AG10803 (cell line): ENCODE measurements at regions not wholly inside any gene's neighbourhood (a gene's known extent, or its start where the extent isn't known, plus 50 kb on each side); places are given as distances from the start of the nearest gene placed in this dataset.

Source experiments
- DNase-seq: peaks from one replicate; pipeline ENCODE4 v3.0.0; 2010; ENCODE audit warnings: low read depth
- H3K4me3 ChIP-seq: 2 replicates; pipeline ENCODE4 v1.5.1; 2011; ENCODE audit warnings: mild to moderate bottlenecking, low read length, control low read depth
- TF ChIP-seq, protein P1 (sequence below): conservative IDR thresholded peaks from 2 replicates; pipeline ENCODE4 v1.5.1; 2011; ENCODE audit warnings: mild to moderate bottlenecking, low read length, control low read depth, inconsistent platforms

- H3K4me3 ChIP-seq = no peak overlapping the region
- TF ChIP-seq, protein P1, sequence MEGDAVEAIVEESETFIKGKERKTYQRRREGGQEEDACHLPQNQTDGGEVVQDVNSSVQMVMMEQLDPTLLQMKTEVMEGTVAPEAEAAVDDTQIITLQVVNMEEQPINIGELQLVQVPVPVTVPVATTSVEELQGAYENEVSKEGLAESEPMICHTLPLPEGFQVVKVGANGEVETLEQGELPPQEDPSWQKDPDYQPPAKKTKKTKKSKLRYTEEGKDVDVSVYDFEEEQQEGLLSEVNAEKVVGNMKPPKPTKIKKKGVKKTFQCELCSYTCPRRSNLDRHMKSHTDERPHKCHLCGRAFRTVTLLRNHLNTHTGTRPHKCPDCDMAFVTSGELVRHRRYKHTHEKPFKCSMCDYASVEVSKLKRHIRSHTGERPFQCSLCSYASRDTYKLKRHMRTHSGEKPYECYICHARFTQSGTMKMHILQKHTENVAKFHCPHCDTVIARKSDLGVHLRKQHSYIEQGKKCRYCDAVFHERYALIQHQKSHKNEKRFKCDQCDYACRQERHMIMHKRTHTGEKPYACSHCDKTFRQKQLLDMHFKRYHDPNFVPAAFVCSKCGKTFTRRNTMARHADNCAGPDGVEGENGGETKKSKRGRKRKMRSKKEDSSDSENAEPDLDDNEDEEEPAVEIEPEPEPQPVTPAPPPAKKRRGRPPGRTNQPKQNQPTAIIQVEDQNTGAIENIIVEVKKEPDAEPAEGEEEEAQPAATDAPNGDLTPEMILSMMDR = no peak
- no peak for DNase-seq
These were observed 209.7 kb downstream of the TBX18 start for GRCh38 chr6:84554706-84555105.

- peak; percentile 73 for DNase-seq
- TF ChIP-seq, protein P1 = no peak
- H3K4me3 ChIP-seq = no peak overlapping the region
These were observed 210.3 kb downstream of the TBX18 start for GRCh38 chr6:84554074-84554473.

- H3K4me3 ChIP-seq = no peak overlapping the region
- DNase-seq = no peak
- TF ChIP-seq, protein P1 = no peak
These were observed 210.9 kb downstream of the TBX18 start for GRCh38 chr6:84553527-84553926.

DNA sequence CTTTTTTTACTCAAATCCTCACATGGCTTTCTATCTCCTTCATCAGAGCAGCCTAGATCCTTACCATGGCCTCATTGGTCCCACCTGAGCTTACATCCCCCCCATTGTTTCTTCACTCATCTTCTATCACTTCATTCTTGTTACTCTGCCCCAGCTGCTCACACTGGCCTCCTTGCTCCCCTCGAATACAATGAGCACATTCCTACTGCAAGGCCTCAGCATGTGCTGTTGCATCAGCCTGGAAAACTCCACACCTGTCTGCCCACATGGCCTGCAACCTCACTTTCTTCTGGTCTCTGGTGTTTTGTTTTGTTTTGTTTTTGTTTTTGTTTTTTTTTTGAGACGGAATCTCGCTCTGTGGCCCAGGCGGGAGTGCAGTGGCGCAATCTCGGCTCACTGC lies 212.6 kb downstream of the TBX18 start:
- DNase-seq = no peak
- TF ChIP-seq, protein P1 = no peak
- H3K4me3 ChIP-seq = no peak overlapping the region

DNA sequence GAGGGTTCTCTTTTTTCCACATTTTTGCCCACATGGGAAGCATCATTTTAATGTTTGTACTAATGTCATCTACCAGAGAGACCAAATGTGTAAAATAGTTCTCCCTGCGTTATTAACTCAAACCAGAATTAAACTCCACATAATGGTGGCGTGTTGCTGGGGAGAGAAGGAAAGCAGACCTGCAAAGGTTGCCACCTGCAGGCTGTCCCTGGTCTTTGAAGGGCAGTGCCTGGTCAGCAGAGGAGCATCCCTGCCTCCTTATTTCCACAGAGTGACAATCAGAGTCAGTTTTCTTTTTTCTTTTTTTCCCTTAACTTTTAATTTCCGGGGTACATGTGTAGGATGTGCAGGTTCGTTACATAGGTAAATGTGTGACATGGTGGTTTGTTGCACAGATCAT lies 214.5 kb downstream of the TBX18 start:
- DNase-seq = no peak
- TF ChIP-seq, protein P1 = peak; percentile 17; the same call in 1 of the 2 replicates

DNA sequence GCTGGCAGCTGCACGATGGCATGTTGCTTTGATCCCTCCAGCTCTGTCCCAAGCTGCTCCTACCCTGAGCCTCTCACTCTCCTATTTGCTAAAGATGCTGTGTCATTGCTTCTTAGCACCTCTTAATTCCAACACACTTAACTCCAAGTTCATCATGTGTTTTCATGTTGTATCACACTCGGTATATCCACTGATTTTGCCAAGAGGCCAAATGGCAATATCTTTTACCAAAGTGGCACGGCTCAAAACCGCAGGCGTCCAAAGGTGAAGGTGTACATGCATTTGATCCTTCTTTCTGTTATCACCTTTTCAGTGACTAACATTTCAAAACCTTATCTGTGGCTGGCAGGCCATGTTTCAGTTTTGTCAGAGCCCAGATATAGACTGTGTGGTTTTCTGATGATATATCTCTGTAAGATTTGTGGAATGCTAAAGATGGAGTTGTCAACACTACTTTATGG lies 217.0 kb downstream of the TBX18 start:
- TF ChIP-seq, protein P1 = no peak
- no peak overlapping the region for H3K4me3 ChIP-seq
- no peak for DNase-seq

More for the DNA sequence above, 214.5 kb downstream of the TBX18 start:
- H3K4me3 ChIP-seq = no peak overlapping the region

- no peak overlapping the region for H3K4me3 ChIP-seq
- DNase-seq = peak; percentile 97
- TF ChIP-seq, protein P1 = no peak
These were observed 217.9 kb downstream of the TBX18 start for GRCh38 chr6:84546427-84546914.
